BJ (cell line): ENCODE measurements at regions not wholly inside any gene's neighbourhood (a gene's known extent, or its start where the extent isn't known, plus 50 kb on each side); places are given as distances from the start of the nearest gene placed in this dataset.

Experiments used
- CTCF ChIA-PET: fragments of 350-600 bp; formaldehyde crosslinking; extraction: SDS; loops from one replicate; lab custom pipeline; 2021; ENCODE audit warnings: antibody characterized with exemption, inconsistent platforms; lab: Yijun Ruan, JAX
- POLR2A ChIA-PET: fragments of 300-600 bp; sonication (Branson Sonifier 250); formaldehyde crosslinking; extraction: SDS; loops from one replicate; lab custom pipeline; 2021; ENCODE audit warnings: antibody characterized with exemption; lab: Charles Lee
- DNase-seq: peaks from one replicate; pipeline ENCODE4 v3.0.0-alpha.2; 2011; ENCODE audit warnings: low read depth
- H3K27me3 ChIP-seq: 2 replicates; pipeline ENCODE4 v1.6.0; 2011; ENCODE audit warnings: low read length; ENCODE audit not compliant: control insufficient read depth, insufficient read depth
- H3K36me3 ChIP-seq: 2 replicates; pipeline ENCODE4 v1.5.1; 2011; ENCODE audit warnings: low read length; ENCODE audit not compliant: control insufficient read depth, insufficient read depth
- H3K4me3 ChIP-seq: 2 replicates; pipeline ENCODE4 v1.5.1; 2011; ENCODE audit warnings: low read depth, mild to moderate bottlenecking, control low read depth, low read length
- CTCF ChIP-seq: IDR thresholded peaks from 2 replicates; pipeline ENCODE4 v1.5.1; 2011; ENCODE audit warnings: low read depth, mild to moderate bottlenecking, control low read depth, inconsistent platforms, low read length, moderate library complexity; ENCODE audit not compliant: insufficient read depth

- no peak for DNase-seq
- ChIA-PET POLR2A (no interaction called here), CTCF (no interaction called here)
- no peak for TF ChIP-seq CTCF
- H3K27me3 ChIP-seq: no peaks in the 10 kb centered on the region
- H3K4me3 ChIP-seq: no peak overlapping the region
- H3K36me3 ChIP-seq: no peaks in the 10 kb centered on the region
Observed at GRCh38 chr15:31830591-31830990, 199.7 kb upstream of the CHRNA7 start.

- Histone ChIP-seq H3K36me3 (no peaks in the 10 kb centered on the region), H3K27me3 (no peaks in the 10 kb centered on the region), H3K4me3 (no peak overlapping the region)
- ChIA-PET CTCF (no interaction called here), POLR2A (no interaction called here)
- DNase-seq: no peak
- no peak for TF ChIP-seq CTCF
Observed at GRCh38 chr15:31831596-31831995, 198.7 kb upstream of the CHRNA7 start.

- Histone ChIP-seq H3K36me3 (no peaks in the 10 kb centered on the region), H3K27me3 (no peaks in the 10 kb centered on the region), H3K4me3 (no peak overlapping the region)
- CTCF ChIA-PET: no interaction called here
- POLR2A ChIA-PET: no interaction called here
- DNase-seq: no peak
- TF ChIP-seq CTCF: no peak
Observed at GRCh38 chr15:31834654-31835053, 195.7 kb upstream of the CHRNA7 start.

- TF ChIP-seq CTCF: no peak
- no peaks in the 10 kb centered on the region for H3K27me3 ChIP-seq
- CTCF ChIA-PET: no interaction called here
- no peak for DNase-seq
- POLR2A ChIA-PET: no interaction called here
- H3K36me3 ChIP-seq: no peaks in the 10 kb centered on the region
- H3K4me3 ChIP-seq: no peak overlapping the region
Observed at GRCh38 chr15:31839388-31839787, 190.9 kb upstream of the CHRNA7 start.

GRCh38 chr15:31840849-31841476, 189.4 kb upstream of the CHRNA7 start:
- H3K27me3 ChIP-seq: no peaks in the 10 kb centered on the region
- ChIA-PET CTCF (no interaction called here), POLR2A (no interaction called here)
- TF ChIP-seq CTCF: no peak
- no peaks in the 10 kb centered on the region for H3K36me3 ChIP-seq
- no peak overlapping the region for H3K4me3 ChIP-seq
- no peak for DNase-seq
